Erythroblast (primary cell): ENCODE measurements at regions not wholly inside any gene's neighbourhood (a gene's known extent, or its start where the extent isn't known, plus 50 kb on each side); places are given as distances from the start of the nearest gene placed in this dataset.

Experiments used
- GATA1 ChIP-seq: IDR thresholded peaks from 2 replicates; pipeline ENCODE4 v1.6.1; 2011; ENCODE audit warnings: low read depth, mild to moderate bottlenecking, control low read depth, low read length, moderate library complexity
- POLR2A ChIP-seq: IDR thresholded peaks from 2 replicates; pipeline ENCODE4 v1.6.1; 2011; ENCODE audit warnings: mild to moderate bottlenecking, low read length

DNA sequence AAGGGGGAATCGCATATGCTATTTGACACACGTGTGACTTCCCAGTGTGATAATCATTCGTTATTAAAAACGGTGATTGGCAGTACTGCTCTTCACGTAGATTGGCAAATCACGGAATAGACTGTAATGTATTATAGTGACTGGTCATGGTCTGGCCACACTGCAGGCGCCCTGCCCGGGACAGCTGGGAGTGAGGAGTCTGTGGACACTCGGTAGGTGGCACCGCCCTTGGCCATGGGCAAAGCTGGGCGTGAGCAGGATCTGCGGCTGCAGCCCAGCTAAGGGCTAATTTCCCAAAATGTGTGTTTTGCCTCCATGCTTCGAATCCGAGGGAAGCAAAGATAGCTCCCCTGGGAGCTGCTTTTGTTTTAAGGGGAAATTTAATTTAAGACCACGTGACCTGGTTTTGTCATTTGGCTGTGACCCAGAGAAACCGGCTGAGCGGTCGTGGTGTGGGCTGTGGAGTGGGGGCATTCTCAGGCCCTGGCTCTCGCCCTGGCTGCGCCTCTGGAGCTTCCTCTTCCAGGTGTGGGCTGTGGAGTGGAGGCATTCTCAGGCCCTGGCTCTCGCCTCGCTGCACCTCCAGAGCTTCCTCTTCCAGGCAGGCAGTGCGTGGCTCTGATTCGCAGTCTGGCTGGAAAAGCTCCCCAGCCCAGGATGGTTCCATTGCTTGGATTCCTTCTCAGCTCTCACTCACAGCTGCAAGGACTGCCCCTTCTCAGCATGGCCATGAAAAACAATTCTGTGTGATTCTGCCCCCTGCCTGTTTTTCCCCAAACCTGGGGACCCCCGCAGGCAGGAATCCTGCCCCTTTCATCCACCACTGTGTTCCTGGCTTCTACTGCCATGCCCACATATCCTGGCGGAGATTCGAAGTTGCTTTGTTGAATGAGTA lies 131.1 kb downstream of the OLFM1 start:
- TF ChIP-seq POLR2A (no peak), GATA1 (no peak)
